NCI-H2171 treated with DMSO at 0.1 percent for 48 hours (cell line): ENCODE measurements at regions not wholly inside any gene's neighbourhood (a gene's known extent, or its start where the extent isn't known, plus 50 kb on each side); places are given as distances from the start of the nearest gene placed in this dataset.

Source experiments
- DNase-seq: peaks from one replicate; lab custom pipeline; 2025; lab: John Stamatoyannopoulos, UW

DNA sequence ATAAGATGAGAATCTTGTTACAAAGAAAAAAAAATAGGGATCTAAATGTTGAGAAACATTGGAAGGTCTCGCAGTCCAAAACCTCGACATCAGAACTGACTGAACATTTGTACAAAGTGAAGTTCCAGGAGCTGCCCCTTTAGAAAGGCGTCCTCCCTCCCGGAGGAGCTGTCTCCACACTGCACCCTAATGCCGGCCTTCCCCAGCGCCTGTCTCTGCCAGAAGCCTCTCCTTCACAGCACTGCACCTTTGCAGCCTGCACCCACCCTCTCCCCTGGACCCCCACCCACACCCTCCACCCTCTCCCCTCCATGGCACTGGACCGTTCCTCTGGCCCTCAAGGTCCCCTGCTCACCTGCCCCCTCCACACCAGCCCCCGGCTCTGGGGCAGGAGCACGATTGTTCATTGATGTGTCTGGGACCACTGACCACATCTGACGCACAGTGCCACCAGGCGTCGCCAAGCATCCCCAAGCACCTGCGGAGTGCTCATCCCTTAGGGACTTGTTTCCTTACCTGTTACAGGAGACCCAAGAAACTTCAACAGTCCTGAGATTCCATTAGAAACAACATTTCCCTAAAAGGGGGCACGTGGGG lies 90.3 kb upstream of the SNTG2 start:
- no peak for DNase-seq

DNA sequence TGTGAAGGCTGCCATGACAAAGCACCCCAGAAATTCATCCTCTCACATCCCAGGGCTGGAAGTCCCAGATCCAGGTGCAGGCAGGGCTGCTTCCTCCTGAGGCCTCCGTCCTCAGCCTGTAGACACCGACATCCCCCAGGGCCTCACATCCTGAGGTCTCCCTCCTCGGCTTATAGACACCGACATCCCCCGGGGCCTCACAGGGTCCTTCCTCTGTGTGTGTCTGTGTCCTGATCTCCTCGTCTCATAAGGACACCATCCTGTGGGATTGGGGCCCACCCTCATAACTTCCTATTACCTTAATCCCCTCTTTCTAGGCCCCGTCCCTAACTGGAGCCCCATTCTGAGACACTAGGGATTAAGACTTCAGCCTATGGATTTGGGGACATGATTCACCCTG lies 92.0 kb upstream of the SNTG2 start:
- DNase-seq: no peak

DNA sequence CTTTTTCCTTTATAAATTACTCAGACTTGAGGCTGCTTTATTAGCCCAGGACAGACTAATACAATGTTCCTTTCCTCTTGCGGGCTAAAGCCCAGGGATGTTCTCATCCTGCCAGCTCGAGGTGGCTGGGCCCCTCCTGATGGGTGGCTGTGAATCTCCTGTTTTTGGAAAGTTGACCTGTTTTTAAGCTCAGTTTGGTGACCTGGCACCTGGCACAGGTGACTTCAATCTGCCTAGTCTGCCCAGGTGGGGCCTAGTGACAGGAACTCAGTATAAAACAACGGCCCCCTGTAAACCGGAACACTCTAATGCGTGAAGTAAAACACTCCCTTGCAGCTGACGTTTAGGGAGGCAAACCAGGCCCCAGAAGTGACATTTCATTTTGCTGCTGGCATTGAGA lies 92.7 kb upstream of the SNTG2 start:
- DNase-seq: no peak

DNA sequence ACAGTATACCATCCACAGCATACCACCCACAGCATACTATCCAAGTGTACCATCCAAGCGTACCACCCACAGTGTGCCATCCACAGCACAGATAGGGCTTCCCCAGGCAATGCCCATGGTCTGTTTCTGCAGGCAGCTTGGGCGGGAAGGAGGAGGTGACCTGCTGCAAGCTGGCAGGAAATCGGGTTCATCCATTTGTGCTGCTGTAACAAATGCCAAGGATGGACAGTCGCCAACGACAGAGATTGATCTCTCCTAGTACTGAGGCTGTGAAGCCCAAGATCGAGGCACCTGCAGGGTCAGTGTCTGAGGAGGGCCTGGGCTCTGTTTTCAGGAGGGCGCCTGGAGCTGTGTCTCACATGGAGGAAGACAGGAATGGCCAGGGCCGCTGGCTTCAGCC lies 93.6 kb upstream of the SNTG2 start:
- DNase-seq: no peak

DNA sequence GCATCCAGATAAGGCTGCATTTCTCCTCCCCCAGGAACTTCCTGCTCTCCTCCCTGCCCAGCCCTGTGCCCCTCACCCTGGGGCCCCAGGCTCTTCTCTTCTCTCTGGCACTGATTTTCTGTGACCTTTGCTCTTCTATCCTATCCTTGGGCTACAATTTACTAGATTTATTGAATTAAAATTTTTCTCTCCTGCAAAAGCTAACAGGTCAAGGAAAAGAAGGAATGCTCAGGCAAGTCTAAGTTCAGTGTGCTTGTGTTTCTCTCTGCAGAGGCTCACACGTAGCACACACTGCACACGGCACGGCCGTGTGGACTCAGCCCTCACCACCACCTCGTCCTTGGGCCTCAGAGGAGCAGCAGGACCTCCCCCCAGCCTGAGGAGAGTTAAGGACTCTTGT lies 94.2 kb upstream of the SNTG2 start:
- no peak for DNase-seq

DNA sequence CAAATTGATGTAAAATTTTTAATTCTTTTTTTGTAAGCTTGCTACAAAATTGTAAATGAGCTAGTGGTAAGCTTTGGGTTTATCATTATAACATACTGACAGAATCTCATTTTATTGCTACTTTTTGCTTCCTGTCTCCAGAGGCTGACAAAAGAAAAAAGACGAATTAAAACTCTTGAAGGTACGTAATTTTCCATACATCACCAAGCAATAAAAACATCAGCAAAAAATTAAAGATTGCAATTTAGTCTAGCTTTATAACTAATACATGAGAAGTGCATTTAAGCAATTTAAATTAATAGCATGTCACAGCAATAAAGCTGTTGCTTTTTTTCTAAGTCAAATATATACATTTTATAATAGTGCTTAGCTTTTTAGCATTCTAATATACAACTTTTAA lies 94.6 kb upstream of the SNTG2 start:
- no peak for DNase-seq

DNA sequence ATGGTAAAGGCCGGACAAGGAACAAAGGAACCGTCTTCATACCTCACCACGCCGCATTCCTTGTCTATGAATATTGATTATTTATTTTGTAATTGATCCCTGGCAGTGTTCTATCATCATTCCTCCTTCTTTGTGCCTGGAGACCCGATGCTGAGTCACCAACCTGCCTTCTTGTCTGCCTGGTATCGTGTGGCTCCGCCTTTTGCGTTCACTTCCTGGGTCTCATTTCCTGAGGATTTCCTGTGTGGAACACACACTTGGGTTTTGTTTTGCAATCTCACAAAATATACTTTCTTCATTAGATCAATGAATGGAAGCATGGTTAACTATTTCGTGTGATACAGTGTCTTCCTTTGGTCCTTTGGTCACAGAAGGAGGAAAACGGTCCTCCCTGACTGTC lies 95.5 kb upstream of the SNTG2 start:
- no peak for DNase-seq

DNA sequence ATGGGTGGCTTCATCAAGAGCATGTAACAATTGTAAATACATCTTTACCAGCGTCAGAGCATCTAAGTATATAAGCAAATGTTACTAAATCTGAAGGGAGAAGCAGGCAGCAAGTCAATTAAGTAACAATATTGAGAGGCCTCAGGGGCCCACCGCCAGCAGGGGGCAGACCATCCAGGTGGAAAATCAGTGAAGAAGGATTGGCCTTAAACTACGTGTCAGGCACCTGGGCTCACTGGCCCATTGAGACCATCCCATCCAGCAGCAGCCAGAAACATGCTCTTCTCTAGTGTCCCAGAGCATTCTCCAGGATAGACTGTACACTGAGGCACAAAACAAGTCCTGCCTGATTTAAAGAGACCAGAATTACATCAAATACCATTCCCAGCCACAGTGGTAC lies 96.2 kb upstream of the SNTG2 start:
- DNase-seq: peak; percentile 15

DNA sequence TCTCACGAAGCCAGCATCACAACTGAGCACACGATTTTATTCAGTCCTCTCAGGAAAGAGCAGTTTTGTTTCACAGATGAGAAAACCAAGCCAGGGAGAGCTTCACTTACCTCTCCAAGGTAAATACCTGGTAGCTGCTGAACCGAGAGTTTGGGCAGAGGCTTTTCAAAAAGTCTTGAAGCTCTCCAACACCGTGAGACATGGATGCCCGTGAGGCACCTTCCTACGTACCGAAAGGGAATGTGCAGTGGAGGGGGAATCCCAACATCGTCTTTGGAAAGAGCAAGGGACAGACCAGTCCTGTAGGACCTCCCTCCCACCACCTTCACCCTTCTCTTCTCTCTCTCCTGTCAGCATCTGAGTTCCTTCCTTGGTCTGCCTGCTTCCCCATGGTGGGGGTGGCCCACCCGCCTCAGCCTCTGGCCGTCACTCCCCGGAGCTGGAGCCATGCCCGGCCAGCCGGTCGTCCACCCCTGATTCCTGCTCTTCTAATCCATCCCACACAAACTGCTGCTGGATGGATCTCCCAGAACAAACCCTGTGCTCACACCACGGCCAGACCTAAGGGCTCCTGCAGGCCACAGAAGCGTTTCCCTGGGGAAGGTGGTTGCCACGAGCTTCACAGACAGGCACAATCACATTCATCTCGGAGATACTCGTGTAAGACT lies 97.3 kb upstream of the SNTG2 start:
- DNase-seq: no peak

DNA sequence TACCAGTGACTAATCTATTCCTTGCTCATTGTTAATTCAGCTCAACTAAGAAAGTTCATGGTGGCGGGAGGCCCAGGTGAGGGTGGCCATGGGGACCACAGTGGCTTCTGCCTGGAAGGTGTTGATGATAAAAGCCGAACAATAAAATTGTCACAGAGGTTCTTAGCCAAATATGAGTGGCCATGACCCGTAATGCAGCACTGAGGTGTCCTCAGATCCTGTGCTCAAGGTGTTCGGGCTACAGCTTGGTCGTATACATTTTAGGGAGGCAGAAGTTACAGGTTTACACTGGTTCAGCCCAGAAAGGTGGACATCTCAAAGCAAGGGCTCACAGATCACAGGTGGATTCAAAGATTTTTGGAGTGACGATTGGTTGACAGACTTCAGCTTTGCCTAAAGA lies 98.5 kb upstream of the SNTG2 start:
- DNase-seq: no peak

DNA sequence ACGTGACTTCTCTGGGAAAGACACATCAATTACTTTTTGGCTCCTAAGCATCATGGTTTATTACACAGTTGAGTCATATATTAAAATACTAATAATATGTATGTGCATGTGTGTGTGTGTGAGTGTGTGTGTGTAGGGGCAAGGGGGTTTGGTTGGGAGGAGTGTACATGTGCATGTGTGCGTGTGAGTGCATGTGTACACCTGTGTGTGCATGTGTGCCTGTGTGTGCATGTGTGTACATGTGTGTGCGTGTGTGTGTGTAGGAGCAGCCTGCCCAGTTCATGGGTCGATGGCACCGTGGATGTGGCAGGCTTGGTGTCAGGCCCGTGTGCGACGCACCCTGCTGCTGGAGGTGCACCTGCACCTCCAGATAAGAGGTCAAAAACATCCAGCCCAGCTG lies 99.0 kb upstream of the SNTG2 start:
- no peak for DNase-seq

DNA sequence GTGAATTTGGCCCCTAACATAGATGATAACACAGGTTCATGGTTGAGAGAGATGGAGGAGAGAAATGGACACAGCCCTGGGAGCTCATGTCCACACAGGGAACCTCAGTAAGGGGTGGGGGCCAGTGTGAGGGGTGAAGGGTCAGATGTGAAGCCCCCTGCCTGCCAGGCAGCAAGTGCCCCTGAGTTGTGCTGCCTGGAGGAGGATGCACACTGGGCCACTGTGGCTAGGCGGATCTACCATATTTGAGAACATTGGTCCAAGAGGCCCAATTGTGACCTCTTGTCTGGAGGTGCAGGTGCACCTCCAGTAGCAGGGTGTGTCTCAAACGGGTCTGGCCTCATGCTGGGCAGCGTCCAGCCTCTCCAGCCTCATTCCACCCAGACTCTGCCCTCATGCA lies 99.6 kb upstream of the SNTG2 start:
- no peak for DNase-seq

DNA sequence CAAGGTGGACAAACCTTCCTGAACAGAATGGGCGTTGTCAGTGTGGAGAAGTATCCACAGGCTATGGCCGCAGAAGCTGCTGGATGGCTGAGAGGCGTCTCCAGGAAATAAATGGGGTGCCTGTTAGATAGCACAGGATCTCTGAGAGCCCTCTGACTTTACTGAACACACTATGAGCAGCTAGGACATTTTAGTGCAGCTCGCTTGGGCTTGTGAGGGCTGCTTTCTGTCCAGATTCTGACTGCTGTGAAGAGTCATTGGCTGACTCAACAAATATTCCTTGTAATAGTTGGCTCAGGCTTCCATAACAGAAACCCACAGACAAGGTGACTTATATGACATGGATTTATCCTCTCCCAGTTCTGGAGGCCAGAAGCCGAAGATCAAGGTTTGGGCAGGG lies 100.2 kb upstream of the SNTG2 start:
- no peak for DNase-seq

DNA sequence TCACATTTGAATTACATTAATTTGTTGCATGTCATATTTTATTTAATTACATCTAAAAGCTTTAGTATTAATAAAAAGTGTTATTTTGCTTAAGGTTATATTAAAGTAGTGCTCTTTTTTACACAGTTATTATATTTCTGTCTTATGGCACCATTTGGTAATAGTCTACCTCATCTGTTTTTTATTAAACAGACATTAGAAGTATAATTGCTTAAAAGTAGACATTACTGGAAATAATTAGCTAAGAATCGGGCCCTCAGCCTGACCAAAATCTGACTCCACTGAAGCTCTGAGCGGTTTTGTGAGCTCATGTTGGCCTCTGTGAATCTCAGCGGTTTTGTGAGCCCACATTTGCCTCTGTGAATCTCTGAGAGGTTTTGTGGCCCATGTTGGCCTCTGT lies 102.5 kb upstream of the SNTG2 start:
- no peak for DNase-seq

DNA sequence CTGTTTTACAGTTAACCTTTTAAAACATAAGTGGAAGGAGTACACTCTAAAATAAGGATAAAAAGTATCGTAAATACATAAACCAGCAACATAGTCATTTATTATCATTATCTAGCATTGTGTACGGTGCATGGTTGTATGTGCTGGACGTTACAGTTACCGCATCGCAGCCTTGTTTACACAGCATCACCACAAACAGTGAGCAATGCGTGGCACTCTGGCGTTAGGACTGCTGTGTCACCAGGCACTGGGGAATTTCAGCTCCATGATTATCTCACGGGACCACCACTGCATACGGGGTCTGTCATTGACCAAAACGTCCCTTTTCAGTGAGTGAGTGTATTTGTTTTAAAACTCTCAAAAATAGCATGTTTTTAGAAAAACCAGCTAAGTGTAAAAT lies 103.0 kb upstream of the SNTG2 start:
- DNase-seq: no peak

DNA sequence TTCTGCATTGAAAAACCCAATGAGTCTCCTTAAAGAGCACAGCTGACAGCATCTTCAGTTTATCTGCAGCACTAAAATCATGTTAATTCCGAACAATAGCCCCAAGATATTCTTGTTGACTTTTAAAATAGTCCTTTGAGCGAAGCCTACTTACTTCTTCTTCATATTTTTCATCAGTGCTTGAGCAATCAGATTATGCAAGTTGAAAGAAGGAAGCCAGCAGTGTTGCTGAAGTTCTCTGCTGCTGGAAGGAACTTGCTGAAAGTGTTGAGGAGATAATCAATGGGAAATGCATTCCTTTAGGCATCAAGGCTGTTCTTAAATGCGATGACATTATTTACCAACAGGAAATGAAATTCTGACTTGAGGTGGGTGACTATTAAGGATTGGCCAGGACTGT lies 105.9 kb upstream of the SNTG2 start:
- no peak for DNase-seq

DNA sequence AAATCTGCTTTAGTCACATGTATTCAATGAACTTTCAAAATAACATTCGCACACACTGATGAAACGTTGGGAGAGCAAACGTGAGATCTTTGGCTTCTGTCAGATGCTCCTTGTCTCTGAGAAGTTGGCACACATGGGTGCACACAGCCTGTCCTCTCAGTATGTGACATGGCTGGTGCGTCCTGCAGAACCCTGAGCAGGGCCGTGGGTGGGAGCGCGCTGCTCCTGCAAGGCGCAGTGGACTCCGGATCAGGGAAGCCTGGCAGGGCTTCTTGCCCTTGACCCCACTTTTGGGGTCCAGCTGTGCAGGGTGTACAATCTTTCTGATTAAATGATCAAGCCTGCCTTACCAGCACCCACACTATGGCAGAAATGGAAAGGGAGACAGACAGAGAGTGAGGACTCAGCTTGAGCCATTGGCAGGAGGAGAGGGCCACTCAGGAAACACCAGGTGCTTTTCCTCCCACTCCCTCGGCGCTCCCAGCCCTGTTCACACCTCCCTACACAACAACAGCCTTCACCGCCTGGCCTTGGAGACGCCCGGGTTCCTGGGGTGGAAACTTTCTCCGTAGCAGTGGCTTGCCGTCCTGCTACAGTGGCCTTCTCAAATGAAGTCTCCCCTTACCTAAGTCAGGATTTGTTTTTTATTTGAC lies 108.4 kb upstream of the SNTG2 start:
- DNase-seq: no peak

DNA sequence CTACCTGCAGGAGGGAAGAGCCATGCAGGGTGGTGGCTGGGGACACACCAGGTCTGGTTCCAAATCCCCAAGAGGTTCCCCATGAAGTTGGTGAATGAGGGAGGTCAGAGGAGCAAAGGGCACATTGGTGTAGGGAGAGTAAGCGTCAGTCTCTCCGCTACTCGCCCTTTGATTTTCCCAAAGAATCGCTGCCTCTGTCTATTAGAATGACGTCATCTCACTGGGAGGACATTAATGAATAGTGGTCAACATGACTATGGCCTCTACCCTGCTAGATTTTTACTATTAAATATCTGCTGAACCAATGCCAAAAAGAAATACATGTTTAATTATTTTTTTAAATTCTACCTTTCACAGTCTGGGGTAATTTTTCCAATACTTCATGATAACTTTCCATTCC lies 109.6 kb upstream of the SNTG2 start:
- no peak for DNase-seq

DNA sequence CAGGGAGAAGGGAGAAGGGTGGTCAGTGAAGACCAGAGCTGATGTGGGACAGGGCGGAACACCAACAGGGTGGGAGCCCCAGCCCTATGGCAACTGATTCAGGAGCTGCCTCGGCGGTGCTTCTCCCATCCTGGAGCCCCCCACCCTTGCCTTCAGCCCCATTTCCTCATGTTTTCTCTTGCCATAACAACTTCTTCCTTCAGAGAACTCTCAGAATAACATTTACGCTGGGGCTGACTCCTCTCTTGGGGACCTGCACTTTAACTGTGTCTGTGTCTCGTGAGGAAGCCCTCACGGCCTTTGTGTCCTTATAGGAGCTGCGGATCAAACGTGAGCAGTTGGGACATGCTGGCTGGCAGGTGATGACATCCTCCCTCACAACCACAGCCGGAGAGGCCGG lies 116.4 kb upstream of the SNTG2 start:
- no peak for DNase-seq

DNA sequence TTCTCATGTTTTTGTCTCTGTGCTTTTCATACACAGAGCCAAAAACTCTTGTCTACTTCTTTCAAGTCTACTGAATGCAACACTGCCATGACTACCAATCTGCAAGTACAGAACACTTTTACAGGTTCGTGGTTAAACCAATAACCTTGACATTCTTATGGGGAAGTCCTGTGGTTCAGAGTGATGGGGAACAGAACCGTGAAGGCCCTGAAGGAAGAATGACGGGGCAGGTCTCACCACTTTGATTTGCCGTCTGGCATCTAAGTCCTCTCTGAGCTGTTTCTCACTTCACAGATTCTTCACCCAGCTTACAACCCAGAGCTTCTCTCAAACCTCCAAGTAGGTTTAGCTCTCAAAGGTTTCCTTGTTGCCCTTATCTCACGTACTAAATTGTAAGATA lies 117.5 kb upstream of the SNTG2 start:
- DNase-seq: no peak

DNA sequence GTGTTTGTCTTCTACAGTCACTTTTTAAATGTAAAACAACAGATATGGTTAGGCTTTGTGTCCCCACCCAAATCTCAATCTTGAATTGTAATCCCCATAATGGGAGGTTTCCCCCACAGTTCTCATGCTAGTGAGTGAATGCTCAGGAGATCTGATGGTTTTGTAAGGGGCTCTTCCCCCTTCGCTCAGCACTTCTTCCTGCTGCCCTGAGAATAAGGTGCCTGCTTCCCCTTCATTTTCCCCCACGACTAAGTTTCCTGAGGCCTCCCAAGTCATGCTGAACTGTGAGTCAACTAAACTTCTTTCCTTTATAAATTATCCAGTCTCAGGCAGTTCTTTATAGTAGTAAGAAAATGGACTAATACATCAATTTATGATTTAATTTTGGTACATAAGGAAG lies 118.0 kb upstream of the SNTG2 start:
- no peak for DNase-seq

DNA sequence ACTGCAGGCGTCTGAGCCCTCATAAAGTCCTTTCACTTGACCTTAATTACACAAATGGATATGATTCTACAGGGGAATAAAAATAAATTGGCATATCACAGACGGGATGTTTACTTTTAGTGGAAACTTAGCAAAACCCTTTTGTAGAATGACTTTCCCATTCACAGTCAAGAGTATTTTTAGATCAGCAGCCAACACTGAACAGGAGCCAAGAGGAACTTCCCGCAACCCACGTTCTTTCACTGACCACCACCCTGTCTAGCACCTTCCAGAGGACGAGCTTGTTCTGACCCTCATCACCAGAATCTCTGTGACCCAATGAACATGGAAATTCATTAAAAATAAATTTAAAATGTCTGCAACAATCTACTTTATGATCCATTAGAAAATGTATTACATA lies 119.0 kb upstream of the SNTG2 start:
- DNase-seq: no peak

DNA sequence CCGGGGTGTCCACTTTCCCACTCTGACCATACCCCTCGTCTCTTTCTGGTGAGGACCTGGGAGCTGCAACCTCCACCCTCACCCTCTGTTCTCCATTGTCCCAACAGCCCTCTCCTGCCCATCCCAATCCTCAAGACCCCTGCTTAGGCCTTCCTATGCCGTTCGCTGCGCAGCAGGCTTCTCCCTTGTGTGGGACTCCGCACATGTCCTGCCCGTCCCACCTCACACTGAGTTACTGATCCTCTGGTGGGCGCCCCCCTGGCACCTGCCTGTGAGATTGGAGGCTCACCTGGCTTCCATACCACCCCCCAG lies 119.5 kb upstream of the SNTG2 start:
- DNase-seq: no peak
